HepG2 (cell line): ENCODE measurements at regions not wholly inside any gene's neighbourhood (a gene's known extent, or its start where the extent isn't known, plus 50 kb on each side); places are given as distances from the start of the nearest gene placed in this dataset.
A peak's percentile ranks its signal among the peaks of the same experiment; 100 is the strongest.

Source experiments
- ATAC-seq: fragments of 200-7000 bp; cut with Tn5 transposase; 3 replicates; pipeline ENCODE4 v1.9.1; 2020; ENCODE audit warnings: mild to moderate bottlenecking, moderate library complexity
- BruUV-seq: library from RNA; stranded (reverse); fragments of 400-500 nt; replicated peaks from 2 replicates; lab custom pipeline; 2021; lab: Mats Ljungman, UMichigan
- CTCF ChIA-PET: fragments of 300-600 bp; formaldehyde crosslinking; extraction: SDS; loops from one replicate; lab custom pipeline; 2021; ENCODE audit warnings: low total read pairs, inconsistent platforms, low intra/inter-chr PET ratio; lab: Yijun Ruan, JAX
- POLR2A ChIA-PET: fragments of 350-600 bp; sonication (Branson Sonifier 250); formaldehyde crosslinking; loops from one replicate; lab custom pipeline; 2020; ENCODE audit warnings: antibody characterized with exemption, inconsistent platforms; lab: Yijun Ruan, JAX
- DNase-seq: peaks from one replicate; pipeline ENCODE4 v3.0.0-alpha.2; 2015; ENCODE audit warnings: low spot score
- FAIRE-seq: peaks from 3 replicates; lab custom pipeline; 2011; peaks lifted over from hg19 to GRCh38; lab: Jason Lieb, UNC
- H2AFZ ChIP-seq: one replicate; pipeline ENCODE4 v1.6.1; 2011; ENCODE audit warnings: low read length, inconsistent platforms
- H3K27ac ChIP-seq: fragments of 300-600 bp; 3 replicates; pipeline ENCODE4 v1.8.0; 2011; ENCODE audit warnings: mixed run types, mild to moderate bottlenecking, mixed read lengths, low read length, inconsistent platforms; ENCODE audit not compliant: insufficient read depth; ENCODE audit errors: extremely low read length
- H3K27me3 ChIP-seq, 2 experiments: fragments of 200-600 bp in 1 of 2; 2 replicates in 1 of 2; 3 replicates in 1 of 2; pipeline versions ENCODE4 v1.6.0 to v1.8.0; 2011; ENCODE audit warnings: low read length in 2 of 2, mild to moderate bottlenecking in 2 of 2, moderate library complexity in 2 of 2, inconsistent platforms in 1 of 2; ENCODE audit not compliant: insufficient read depth in 2 of 2, control insufficient read depth in 1 of 2
- H3K36me3 ChIP-seq, 2 experiments: fragments of 200-600 bp in 1 of 2; replicated peaks in 1 of 2; 2 replicates in 1 of 2; 3 replicates in 1 of 2; pipeline versions ENCODE4 v1.5.1 to v1.8.0; 2011; ENCODE audit warnings: low read length in 2 of 2, inconsistent platforms in 1 of 2; ENCODE audit not compliant: insufficient read depth in 2 of 2, control insufficient read depth in 1 of 2
- H3K4me1 ChIP-seq: 2 replicates; pipeline ENCODE4 v1.5.1; 2012; ENCODE audit warnings: low read length, inconsistent platforms; ENCODE audit not compliant: insufficient read depth
- H3K4me2 ChIP-seq: 2 replicates; pipeline ENCODE4 v1.6.0; 2011; ENCODE audit warnings: low read depth, low read length, inconsistent platforms
- H3K4me3 ChIP-seq, 3 experiments: fragments of 200-600 bp in 1 of 3; sonication (generic), shearing (Covaris generic) in 1 of 3; replicated peaks in 1 of 3; 2 replicates each; pipeline ENCODE4 v1.5.1; 2011 to 2016; ENCODE audit warnings: low read length in 3 of 3, inconsistent platforms in 2 of 3, low read depth in 2 of 3, mild to moderate bottlenecking in 2 of 3, control low read depth in 1 of 3, mixed read lengths in 1 of 3; ENCODE audit not compliant: insufficient read depth in 1 of 3
- H3K79me2 ChIP-seq: one replicate; pipeline ENCODE4 v1.6.1; 2011; ENCODE audit warnings: low read length, inconsistent platforms; ENCODE audit not compliant: insufficient read depth
- H3K9ac ChIP-seq: 2 replicates; pipeline ENCODE4 v1.6.0; 2011; ENCODE audit warnings: mild to moderate bottlenecking, low read depth, low read length, inconsistent platforms; ENCODE audit not compliant: insufficient read depth
- H3K9me3 ChIP-seq: 2 replicates; pipeline ENCODE4 v1.5.1; 2012; ENCODE audit warnings: mild to moderate bottlenecking, low read length
- H4K20me1 ChIP-seq: 2 replicates; pipeline ENCODE4 v1.6.0; 2011; ENCODE audit warnings: inconsistent platforms, mild to moderate bottlenecking, low read length, moderate library complexity; ENCODE audit not compliant: insufficient read depth
- CEBPB ChIP-seq: IDR thresholded peaks from 2 replicates; pipeline ENCODE4 v1.6.1; 2011; ENCODE audit warnings: low read depth, low read length, improper control_type of control experiment, borderline replicate concordance
- HNRNPL ChIP-seq: fragments of 200-400 bp; formaldehyde crosslinking; IDR thresholded peaks from 2 replicates; pipeline ENCODE4 v1.6.1; 2017; ENCODE audit warnings: mild to moderate bottlenecking, low read depth, low read length
- MAFF ChIP-seq: IDR thresholded peaks from 2 replicates; pipeline ENCODE4 v1.6.1; 2011; ENCODE audit warnings: low read depth, low read length, improper control_type of control experiment
- RXRA ChIP-seq: sonication (generic); formaldehyde crosslinking; IDR thresholded peaks from 2 replicates; pipeline ENCODE4 v1.5.1; 2020; ENCODE audit warnings: missing genetic modification reagents
- TAF1 ChIP-seq: sonication (generic); formaldehyde crosslinking; IDR thresholded peaks from 2 replicates; pipeline ENCODE4 v1.4.0; 2020; ENCODE audit warnings: missing genetic modification reagents
- TFAP4 ChIP-seq: sonication (generic); IDR thresholded peaks from 2 replicates; pipeline ENCODE4 v1.6.1; 2016; ENCODE audit warnings: low read depth, borderline replicate concordance
- ZFX ChIP-seq: sonication (generic); formaldehyde crosslinking; IDR thresholded peaks from 2 replicates; pipeline ENCODE4 v1.4.0; 2020; ENCODE audit warnings: mild to moderate bottlenecking, low read depth, missing genetic modification reagents, moderate library complexity
- ZFY ChIP-seq: sonication (generic); formaldehyde crosslinking; IDR thresholded peaks from 2 replicates; pipeline ENCODE4 v1.4.0; 2020; ENCODE audit warnings: missing genetic modification reagents
- ZNF296 ChIP-seq: sonication (generic); formaldehyde crosslinking; conservative IDR thresholded peaks from 2 replicates; pipeline ENCODE4 v1.5.0; 2020; ENCODE audit warnings: mild to moderate bottlenecking, missing genetic modification reagents
- ZNF44 ChIP-seq: sonication (generic); formaldehyde crosslinking; IDR thresholded peaks from 2 replicates; pipeline ENCODE4 v1.5.1; 2020; ENCODE audit warnings: mild to moderate bottlenecking, missing genetic modification reagents
- ZNF687 ChIP-seq: sonication (generic); formaldehyde crosslinking; IDR thresholded peaks from 2 replicates; pipeline ENCODE4 v1.5.1; 2020; ENCODE audit warnings: mild to moderate bottlenecking, missing genetic modification reagents, moderate library complexity
- ZNF850 ChIP-seq: sonication (generic); formaldehyde crosslinking; conservative IDR thresholded peaks from 2 replicates; pipeline ENCODE4 v1.9.0; 2021; ENCODE audit warnings: mild to moderate bottlenecking, missing genetic modification reagents
- WGBS: methylation state at CpG from one replicate; pipeline ENCODE4 v1.1.6; 2017; ENCODE audit warnings: low lambda C conversion rate; 5-methylcytosine and 5-hydroxymethylcytosine counted together
- in situ Hi-C: cut with HindIII; loops from 2 replicates; pipeline ENCODE4 v1.10.0; 2017; ENCODE audit warnings: low pct_unique_long_range_greater_than_20kb; ENCODE audit not compliant: extremely low pct_ligation_motif_present
- intact Hi-C: fragments of 100-400 bp; cut with micrococcal nuclease; formaldehyde crosslinking; loops from one replicate; pipeline ENCODE4 v1.10.0; 2022; ENCODE audit not compliant: unreplicated experiment
- TF ChIP-seq, protein P1 (sequence below): IDR thresholded peaks from 2 replicates; pipeline ENCODE4 v1.6.1; 2016; ENCODE audit warnings: mild to moderate bottlenecking, missing biosample characterization, missing genetic modification reagents

- TF ChIP-seq, protein P1, sequence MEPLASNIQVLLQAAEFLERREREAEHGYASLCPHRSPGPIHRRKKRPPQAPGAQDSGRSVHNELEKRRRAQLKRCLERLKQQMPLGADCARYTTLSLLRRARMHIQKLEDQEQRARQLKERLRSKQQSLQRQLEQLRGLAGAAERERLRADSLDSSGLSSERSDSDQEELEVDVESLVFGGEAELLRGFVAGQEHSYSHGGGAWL, result 0 out of 2 replicates have a peak, but pooled peaks have one; percentile 10
- no peak for TF ChIP-seq TAF1 (CRISPR knock-in tag)
- DNase-seq, result no peak
- 0 out of 2 replicates have a peak overlapping the region, but pooled peaks have one; percentile 6 for H3K4me2 ChIP-seq
- POLR2A ChIA-PET, result no interaction called here
- no peaks in the 10 kb centered on the region for H3K36me3 ChIP-seq
- no peak for FAIRE-seq
- H3K27me3 ChIP-seq, result peaks cover 10 to 52% of the 10 kb centered on the region in 2 experiments; a peak in 4 of 5 replicates
- WGBS, result 0% methylated on average over 1 of the region's 15 CpGs
- H3K4me1 ChIP-seq, result no peaks in the 10 kb centered on the region
- CTCF ChIA-PET, result no interaction called here
- no peak overlapping the region; a peak in 1 of 6 replicates for H3K4me3 ChIP-seq
- H4K20me1 ChIP-seq, result no peaks in the 10 kb centered on the region
- peak; percentile 36; the same call in 1 of the 3 replicates for ATAC-seq
- H3K27ac ChIP-seq, result no peak overlapping the region
- no peaks in the 10 kb centered on the region for H3K79me2 ChIP-seq
- H2AFZ ChIP-seq, result no peak overlapping the region
- intact Hi-C loops, result no loop called here
- in situ Hi-C loops, result no loop called here
- BruUV-seq, result no TSS peak
- H3K9ac ChIP-seq, result no peak overlapping the region
- no peaks in the 10 kb centered on the region for H3K9me3 ChIP-seq
These were observed 139.3 kb upstream of the COL5A1 start for GRCh38 chr9:134502266-134502791.

GRCh38 chr9:134502809-134503211, 138.8 kb upstream of the COL5A1 start:
- no TSS peak for BruUV-seq
- FAIRE-seq (no peak), DNase-seq (peak; percentile 43), ATAC-seq (peak; percentile 95)
- 10% methylated on average over 7 of the region's 15 CpGs for WGBS
- Histone ChIP-seq H3K4me2 (0 out of 2 replicates have a peak overlapping the region, but pooled peaks have one; percentile 6), H3K36me3 (no peaks in the 10 kb centered on the region), H3K9ac (no peak overlapping the region), H3K9me3 (no peaks in the 10 kb centered on the region), H3K4me3 (no peak overlapping the region; a peak in 1 of 6 replicates), H3K4me1 (no peaks in the 10 kb centered on the region), H3K79me2 (no peaks in the 10 kb centered on the region), H3K27ac (no peak overlapping the region), H2AFZ (no peak overlapping the region), H3K27me3 (peaks cover 10 to 52% of the 10 kb centered on the region in 2 experiments; a peak in 4 of 5 replicates), H4K20me1 (no peaks in the 10 kb centered on the region)
- CTCF ChIA-PET, result no interaction called here
- POLR2A ChIA-PET, result no interaction called here
- in situ Hi-C loops (no loop called here), intact Hi-C loops (no loop called here)
- TF ChIP-seq ZNF296 (CRISPR knock-in tag) (no peak), MAFF (peak; percentile 13; the same call in 1 of the 2 replicates), RXRA (CRISPR knock-in tag) (0 out of 2 replicates have a peak, but pooled peaks have one; percentile 32), ZFX (CRISPR knock-in tag) (peak; percentile 54; the same call in 1 of the 2 replicates), ZNF850 (no peak), HNRNPL (no peak), TFAP4 (peak; percentile 19; the same call in 1 of the 2 replicates), CEBPB (peak; percentile 59), ZFY (CRISPR knock-in tag) (0 out of 2 replicates have a peak, but pooled peaks have one; percentile 29), ZNF44 (no peak), ZNF687 (CRISPR knock-in tag) (peak; percentile 60)
